ENCODE measurements at regions not wholly inside any gene's neighbourhood (a gene's known extent, or its start where the extent isn't known, plus 50 kb on each side); places are given as distances from the start of the nearest gene placed in this dataset.

DNA sequence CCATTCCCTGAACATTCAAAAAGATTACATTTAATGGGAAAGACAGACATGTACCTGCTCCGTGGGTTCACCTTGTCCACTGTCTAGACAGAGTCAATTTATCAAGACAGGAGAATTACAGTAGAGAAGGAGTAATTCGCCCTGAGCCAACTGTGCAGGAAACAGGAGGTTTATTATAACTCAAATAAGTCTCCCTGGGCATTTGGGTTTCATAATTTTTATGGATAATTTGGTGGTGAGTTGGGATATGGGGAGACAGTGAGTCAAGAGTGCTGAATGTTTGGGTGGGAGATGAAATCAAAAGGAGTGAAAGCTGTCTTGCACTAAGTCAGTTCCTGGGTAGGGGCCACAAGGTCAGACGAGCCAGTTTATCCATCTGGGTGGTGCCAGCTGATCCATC lies 165.9 kb upstream of the NAMPT start:
- no peak overlapping the region for H3K4me2 ChIP-seq (ENCODE audit: control insufficient read depth, extremely low read depth, insufficient read depth, low read depth, low read length)
- H4K20me1 ChIP-seq (ENCODE audit: control insufficient read depth, extremely low read depth, insufficient read depth, low read length), result no peaks in the 10 kb centered on the region
- no peaks in the 10 kb centered on the region for H3K27me3 ChIP-seq (ENCODE audit: control insufficient read depth, extremely low read depth, insufficient read depth, low read length)
- no peak overlapping the region for H3K9ac ChIP-seq (ENCODE audit: control insufficient read depth, extremely low read depth, insufficient read depth, low read length)
- peak overlapping the region; percentile 36 for H3K27ac ChIP-seq (ENCODE audit: control insufficient read depth, insufficient read depth, low read length)
- dilution Hi-C loops (cut with MboI; ENCODE audit: extremely low pct_ligation_motif_present, low sequenced_read_pairs), result no loop called here
- DNase-seq (ENCODE audit: low read depth, low spot score) (peak; percentile 33), FAIRE-seq (no peak)
- H3K36me3 ChIP-seq (ENCODE audit: control insufficient read depth in 2 of 2, extremely low read depth in 1 of 2, insufficient read depth in 2 of 2, low read length in 2 of 2), result no peaks in the 10 kb centered on the region
- no peaks in the 10 kb centered on the region for H3K79me2 ChIP-seq (ENCODE audit: control insufficient read depth, insufficient read depth, low read length)
- H3K4me1 ChIP-seq (ENCODE audit: control insufficient read depth, extremely low read depth, insufficient read depth, low read length), result peaks cover 19% of the 10 kb centered on the region
- TF ChIP-seq CTCF (optimal IDR thresholded peaks at IDR 0.05 in 1 of 3, IDR thresholded peaks at IDR 0.05 in 1 of 3, conservative IDR thresholded peaks at IDR 0.05 in 1 of 3; ENCODE audit: extremely low read depth in 1 of 3, insufficient read depth in 2 of 3, low read length in 3 of 3) (no peak), EZH2 (IDR thresholded peaks at IDR 0.05; ENCODE audit: low read length) (no peak)
- no peaks in the 10 kb centered on the region for H3K9me1 ChIP-seq (ENCODE audit: control insufficient read depth, extremely low read depth, insufficient read depth, low read length)
- H3K9me3 ChIP-seq (ENCODE audit: control insufficient read depth, low read depth, low read length), result peaks cover 2% of the 10 kb centered on the region
- H3K4me3 ChIP-seq (ENCODE audit: control insufficient read depth in 2 of 3, extremely low read depth in 1 of 3, insufficient read depth in 2 of 3, low read depth in 1 of 3, low read length in 3 of 3), result no peak overlapping the region
- no peak overlapping the region for H2AFZ ChIP-seq (ENCODE audit: control insufficient read depth, low read length)

DNA sequence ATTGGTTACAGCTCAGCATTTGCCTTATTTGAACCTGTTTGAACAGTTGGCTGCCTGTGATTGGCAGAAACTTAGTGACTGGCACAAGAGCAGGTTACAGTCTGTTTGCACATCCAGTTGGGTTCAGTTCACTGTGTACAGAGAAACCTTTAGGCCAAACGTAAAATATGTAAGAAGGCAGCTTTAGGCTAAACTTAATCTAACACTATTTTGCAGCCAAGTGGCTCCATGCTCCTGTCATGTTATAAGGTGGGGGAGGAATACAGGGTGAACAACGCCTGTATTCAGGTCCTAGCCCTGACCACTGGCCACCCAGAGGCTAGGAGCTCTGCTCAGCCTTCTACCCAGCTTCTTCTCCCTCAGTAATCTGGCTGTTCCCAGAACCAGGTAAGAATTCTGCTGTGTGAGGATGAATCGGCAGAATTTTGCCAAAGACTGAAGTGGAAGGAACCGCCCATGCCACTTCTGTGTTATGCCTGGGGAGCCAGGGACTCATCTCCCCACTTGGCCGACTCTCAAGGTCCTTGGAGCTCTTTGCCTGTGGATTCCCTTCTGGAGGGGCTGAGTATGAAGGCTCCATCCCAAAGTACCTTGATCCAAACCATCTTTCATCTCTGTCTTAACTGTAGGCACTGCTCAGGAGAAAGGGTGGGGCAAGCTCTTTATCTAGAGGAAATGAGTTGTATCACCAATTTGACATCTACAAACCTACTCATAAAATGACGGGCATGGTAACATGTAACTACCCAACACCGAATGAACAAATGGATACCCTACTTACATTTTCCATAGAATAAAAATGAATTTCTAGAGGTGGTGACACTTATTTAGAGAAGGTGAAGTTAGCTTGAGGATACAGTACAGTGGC lies 164.4 kb upstream of the NAMPT start:
- no peak overlapping the region for H3K9ac ChIP-seq (ENCODE audit: control insufficient read depth, extremely low read depth, insufficient read depth, low read length)
- no peak overlapping the region for H3K4me2 ChIP-seq (ENCODE audit: control insufficient read depth, extremely low read depth, insufficient read depth, low read depth, low read length)
- H3K4me3 ChIP-seq (ENCODE audit: control insufficient read depth in 2 of 3, extremely low read depth in 1 of 3, insufficient read depth in 2 of 3, low read depth in 1 of 3, low read length in 3 of 3), result no peak overlapping the region
- no peak overlapping the region for H3K27ac ChIP-seq (ENCODE audit: control insufficient read depth, insufficient read depth, low read length)
- H2AFZ ChIP-seq (ENCODE audit: control insufficient read depth, low read length), result peak overlapping the region; percentile 18
- DNase-seq (ENCODE audit: low read depth, low spot score) (no peak), FAIRE-seq (no peak)
- peaks cover 2% of the 10 kb centered on the region for H3K9me3 ChIP-seq (ENCODE audit: control insufficient read depth, low read depth, low read length)
- H3K36me3 ChIP-seq (ENCODE audit: control insufficient read depth in 2 of 2, extremely low read depth in 1 of 2, insufficient read depth in 2 of 2, low read length in 2 of 2), result no peaks in the 10 kb centered on the region
- H3K27me3 ChIP-seq (ENCODE audit: control insufficient read depth, extremely low read depth, insufficient read depth, low read length), result no peaks in the 10 kb centered on the region
- dilution Hi-C loops (cut with MboI; ENCODE audit: extremely low pct_ligation_motif_present, low sequenced_read_pairs), result no loop called here
- H3K9me1 ChIP-seq (ENCODE audit: control insufficient read depth, extremely low read depth, insufficient read depth, low read length), result no peaks in the 10 kb centered on the region
- H3K79me2 ChIP-seq (ENCODE audit: control insufficient read depth, insufficient read depth, low read length), result no peaks in the 10 kb centered on the region
- no peaks in the 10 kb centered on the region for H4K20me1 ChIP-seq (ENCODE audit: control insufficient read depth, extremely low read depth, insufficient read depth, low read length)
- peaks cover 19% of the 10 kb centered on the region for H3K4me1 ChIP-seq (ENCODE audit: control insufficient read depth, extremely low read depth, insufficient read depth, low read length)
- TF ChIP-seq EZH2 (IDR thresholded peaks at IDR 0.05; ENCODE audit: low read length) (no peak), CTCF (optimal IDR thresholded peaks at IDR 0.05 in 1 of 3, IDR thresholded peaks at IDR 0.05 in 1 of 3, conservative IDR thresholded peaks at IDR 0.05 in 1 of 3; ENCODE audit: extremely low read depth in 1 of 3, insufficient read depth in 2 of 3, low read length in 3 of 3) (no peak)
